ENCODE measurements at regions not wholly inside any gene's neighbourhood (a gene's known extent, or its start where the extent isn't known, plus 50 kb on each side); places are given as distances from the start of the nearest gene placed in this dataset.

- intact Hi-C loops (cut with DNase I): no loop called here
- ATAC-seq (ENCODE audit: poor library complexity): no peak
- no peak for DNase-seq
Observed at GRCh38 chr22:47249370-47249928, 487.0 kb downstream of the TBC1D22A start.

DNA sequence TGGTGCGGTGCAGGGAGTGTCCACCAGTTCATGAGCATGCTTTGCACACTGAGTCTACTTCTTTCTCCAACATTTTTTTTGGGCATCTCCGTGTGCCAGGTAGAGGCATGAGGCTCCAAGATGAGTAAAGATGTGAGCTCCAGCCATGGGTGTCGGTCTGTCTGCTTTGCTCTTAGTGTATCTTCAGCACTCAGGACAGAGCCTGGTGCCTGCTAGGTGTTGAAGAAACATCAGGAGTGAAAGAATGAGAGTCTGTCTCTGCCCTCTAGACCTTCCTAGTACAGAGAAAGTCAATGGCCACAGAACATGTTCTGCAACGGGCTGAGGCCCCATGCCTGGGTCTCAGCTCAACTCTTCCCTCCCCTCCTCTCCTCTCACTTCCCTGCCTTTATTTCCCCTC is 486.5 kb downstream of the TBC1D22A start:
- DNase-seq: no peak
- ATAC-seq (ENCODE audit: poor library complexity): no peak
- intact Hi-C loops (cut with DNase I): no loop called here

DNA sequence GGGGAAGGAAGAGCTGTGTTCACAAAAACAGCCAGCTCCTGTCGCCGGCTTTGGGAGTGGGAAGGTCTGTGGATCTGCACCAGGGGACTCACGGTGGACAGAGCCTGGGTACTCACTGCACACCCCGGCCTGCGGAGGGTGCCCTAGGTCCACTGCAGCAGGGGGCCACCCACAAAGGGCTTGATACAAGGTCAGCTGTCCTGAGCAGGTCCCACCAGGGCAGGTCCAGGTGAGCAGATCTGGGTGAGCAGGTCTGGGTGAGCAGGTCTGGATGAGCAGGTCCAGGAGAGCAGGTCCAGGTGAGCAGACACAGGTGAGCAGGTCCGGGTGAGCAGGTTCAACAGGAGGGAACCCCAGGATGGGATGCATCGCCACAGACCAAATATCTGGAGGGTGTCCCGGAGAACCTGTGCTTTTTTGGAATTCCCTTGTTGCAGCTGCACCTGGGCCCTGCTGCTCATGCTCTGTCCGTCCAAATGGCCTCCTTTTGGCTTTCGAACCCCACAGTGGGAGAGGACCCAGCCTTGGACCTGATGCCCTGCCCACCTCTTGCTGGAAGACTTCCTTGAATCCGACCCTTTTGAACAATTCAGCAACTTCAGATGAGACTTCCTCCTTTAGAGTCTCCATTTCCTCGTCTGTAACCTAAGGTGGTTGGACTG is 485.3 kb downstream of the TBC1D22A start:
- DNase-seq: no peak
- no peak for ATAC-seq (ENCODE audit: poor library complexity)
- intact Hi-C loops (cut with DNase I): no loop called here

DNA sequence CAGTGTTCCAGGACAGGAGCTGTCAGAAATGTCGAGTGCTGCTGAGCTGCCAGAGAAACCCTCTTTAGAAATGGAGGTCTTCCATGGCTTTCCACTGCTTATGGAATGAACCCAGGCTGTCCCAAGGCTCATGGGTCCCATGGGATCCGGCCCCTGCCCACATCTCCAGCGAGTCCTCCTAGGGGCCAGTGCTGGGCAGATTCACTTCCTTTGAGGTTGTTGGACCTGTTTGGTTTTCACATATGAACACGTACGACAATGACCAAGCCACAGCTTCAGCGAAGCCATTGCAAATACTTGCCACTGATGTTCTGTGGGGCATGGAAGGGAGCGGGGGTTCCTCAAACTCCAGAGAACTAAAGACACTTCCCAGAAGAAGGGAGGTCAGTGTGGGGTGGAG is 483.3 kb downstream of the TBC1D22A start:
- ATAC-seq (ENCODE audit: poor library complexity) (no peak), DNase-seq (no peak)
- intact Hi-C loops (cut with DNase I): no loop called here

GRCh38 chr22:47245286-47245685 is 482.8 kb downstream of the TBC1D22A start:
- no peak for DNase-seq
- intact Hi-C loops (cut with DNase I): no loop called here
- ATAC-seq (ENCODE audit: poor library complexity): no peak

DNA sequence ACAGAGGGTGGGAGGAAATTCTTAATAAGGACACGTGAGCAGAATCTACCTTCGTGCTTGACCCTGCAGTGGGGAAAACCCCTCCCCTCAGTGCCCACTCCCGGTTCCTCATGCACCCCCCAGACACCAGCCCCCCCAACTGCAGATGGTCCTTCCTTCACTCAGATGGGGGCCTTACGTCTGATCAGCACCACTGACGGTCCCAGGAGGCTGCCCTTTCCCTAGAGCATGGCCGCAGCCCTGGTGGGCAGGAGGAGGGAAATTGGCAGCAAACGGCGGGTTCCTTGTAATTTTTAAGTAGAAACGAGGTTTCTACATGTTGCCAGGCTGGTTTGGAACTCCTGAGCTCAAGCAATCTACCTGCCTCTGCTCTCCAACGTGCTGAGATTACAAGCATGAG is 477.7 kb downstream of the TBC1D22A start:
- no peak for ATAC-seq (ENCODE audit: poor library complexity)
- no peak for DNase-seq
- intact Hi-C loops (cut with DNase I): no loop called here

DNA sequence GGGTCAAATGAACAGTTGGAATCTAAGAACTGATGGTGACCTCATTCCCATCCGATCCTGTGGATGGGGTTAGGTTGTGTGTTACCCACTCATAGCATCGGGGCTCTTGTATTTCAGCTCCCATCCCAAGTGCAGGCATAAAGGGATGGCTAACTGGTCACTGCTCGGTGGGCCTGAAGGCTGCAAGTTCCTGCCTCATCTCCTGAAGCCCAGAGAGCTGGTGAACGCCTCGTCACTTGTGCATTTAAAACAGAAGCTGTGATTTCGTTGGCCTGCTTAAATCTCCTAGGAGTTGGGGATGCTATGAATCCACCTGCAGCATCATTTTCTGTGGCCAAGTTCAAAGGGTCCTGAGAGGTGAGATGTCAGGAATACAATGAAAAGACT is 477.0 kb downstream of the TBC1D22A start:
- intact Hi-C loops (cut with DNase I): no loop called here
- DNase-seq (no peak), ATAC-seq (ENCODE audit: poor library complexity) (no peak)

GRCh38 chr22:47238690-47239473 is 476.4 kb downstream of the TBC1D22A start:
- intact Hi-C loops (cut with DNase I): no loop called here
- no peak for ATAC-seq (ENCODE audit: poor library complexity)

GRCh38 chr22:47237890-47238480 is 475.5 kb downstream of the TBC1D22A start:
- DNase-seq (no peak), ATAC-seq (ENCODE audit: poor library complexity) (no peak)
- intact Hi-C loops (cut with DNase I): no loop called here

More at GRCh38 chr22:47238690-47239473, 476.4 kb downstream of the TBC1D22A start:
- DNase-seq: no peak

GRCh38 chr22:47236718-47237117 is 474.3 kb downstream of the TBC1D22A start:
- no peak for DNase-seq
- ATAC-seq (ENCODE audit: poor library complexity): no peak
- intact Hi-C loops (cut with DNase I): no loop called here

GRCh38 chr22:47236161-47236560 is 473.7 kb downstream of the TBC1D22A start:
- ATAC-seq (ENCODE audit: poor library complexity) (no peak), DNase-seq (no peak)
- intact Hi-C loops (cut with DNase I): no loop called here

DNA sequence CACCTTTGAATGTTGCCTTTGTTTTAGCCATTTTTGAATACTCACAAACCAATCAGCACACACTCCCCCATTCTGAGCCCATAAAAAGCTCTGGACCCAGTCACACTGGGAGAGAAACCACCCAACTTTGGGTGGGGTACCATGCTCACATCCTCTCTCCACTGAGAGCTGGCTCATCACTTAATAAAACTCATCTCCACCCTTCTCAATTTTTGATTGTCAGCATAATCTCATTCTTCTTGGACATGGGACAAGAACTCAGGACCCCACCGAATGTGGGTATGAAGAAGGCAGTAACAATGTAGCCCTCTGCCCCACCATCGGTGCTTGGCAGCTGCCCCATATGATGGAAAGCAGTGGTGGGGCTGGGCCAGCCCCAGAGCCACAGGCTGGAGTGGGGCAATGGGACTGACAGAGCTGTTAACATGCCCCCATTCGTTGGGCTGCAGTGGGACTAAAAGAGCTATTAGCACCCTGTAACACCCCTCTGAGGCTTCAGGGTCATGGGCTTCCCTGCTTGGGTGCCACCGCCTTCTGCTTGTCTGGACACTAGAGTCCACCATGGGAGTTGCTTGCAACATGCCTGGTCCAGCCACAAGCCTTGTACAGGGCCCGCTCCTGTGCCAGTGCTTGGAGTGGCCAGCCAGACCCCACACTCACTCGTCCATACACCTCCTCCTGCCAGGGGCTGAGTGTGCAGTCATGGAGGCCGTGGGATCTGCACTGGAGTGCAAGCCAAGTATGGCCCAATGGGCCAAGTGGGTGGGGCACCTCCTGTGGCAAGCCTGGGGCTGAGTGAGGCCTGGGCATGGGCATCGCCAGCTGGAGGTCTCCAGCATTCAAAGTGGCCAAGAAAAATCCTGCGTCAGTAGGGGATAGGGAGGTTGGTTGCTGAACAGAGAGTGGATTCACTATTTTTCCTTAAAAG is 471.1 kb downstream of the TBC1D22A start:
- DNase-seq (no peak), ATAC-seq (ENCODE audit: poor library complexity) (no peak)
- intact Hi-C loops (cut with DNase I): no loop called here

GRCh38 chr22:47232753-47233152 is 470.3 kb downstream of the TBC1D22A start:
- DNase-seq (no peak), ATAC-seq (ENCODE audit: poor library complexity) (no peak)
- intact Hi-C loops (cut with DNase I): no loop called here

DNA sequence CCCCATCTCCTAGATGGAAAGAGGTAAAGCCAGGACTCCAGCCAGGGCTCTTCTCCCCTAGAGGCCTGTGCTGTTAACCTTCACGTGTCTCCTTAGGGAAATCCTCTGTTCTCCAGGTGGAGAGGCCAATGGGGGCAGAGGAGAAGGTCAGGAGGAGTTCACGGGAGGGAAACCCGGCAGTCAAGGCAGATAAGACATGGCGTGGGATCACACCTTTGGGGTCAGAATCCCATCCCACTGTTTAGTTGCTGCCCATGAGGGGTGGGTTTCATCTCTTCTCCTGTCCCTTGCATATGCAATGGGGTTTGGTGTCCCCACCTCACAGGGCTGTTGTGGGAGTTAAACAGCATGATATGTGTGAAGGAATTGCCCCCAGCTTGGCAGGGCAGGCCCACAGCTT is 469.7 kb downstream of the TBC1D22A start:
- ATAC-seq (ENCODE audit: poor library complexity): no peak
- intact Hi-C loops (cut with DNase I): no loop called here
- no peak for DNase-seq

DNA sequence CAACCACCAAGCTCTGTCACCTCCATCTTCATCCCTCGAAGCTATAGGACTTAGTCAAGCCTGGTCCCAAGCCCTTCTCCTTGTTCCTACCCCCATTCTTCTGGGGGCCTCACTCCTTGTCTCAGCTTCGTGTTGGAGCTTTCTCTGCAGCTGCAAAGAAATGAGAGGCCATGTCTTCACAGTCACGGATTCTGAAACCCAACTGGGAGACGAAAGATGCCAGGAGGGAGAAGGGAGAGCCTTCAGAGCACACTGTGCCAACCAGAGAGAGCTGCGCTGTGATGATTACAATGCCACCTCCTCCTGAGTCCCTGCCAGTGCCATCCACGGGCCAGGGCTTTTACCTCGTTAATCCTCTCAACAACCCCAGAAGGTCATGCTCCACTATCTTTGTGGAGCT is 469.3 kb downstream of the TBC1D22A start:
- ATAC-seq (ENCODE audit: poor library complexity) (no peak), DNase-seq (no peak)
- intact Hi-C loops (cut with DNase I): no loop called here

DNA sequence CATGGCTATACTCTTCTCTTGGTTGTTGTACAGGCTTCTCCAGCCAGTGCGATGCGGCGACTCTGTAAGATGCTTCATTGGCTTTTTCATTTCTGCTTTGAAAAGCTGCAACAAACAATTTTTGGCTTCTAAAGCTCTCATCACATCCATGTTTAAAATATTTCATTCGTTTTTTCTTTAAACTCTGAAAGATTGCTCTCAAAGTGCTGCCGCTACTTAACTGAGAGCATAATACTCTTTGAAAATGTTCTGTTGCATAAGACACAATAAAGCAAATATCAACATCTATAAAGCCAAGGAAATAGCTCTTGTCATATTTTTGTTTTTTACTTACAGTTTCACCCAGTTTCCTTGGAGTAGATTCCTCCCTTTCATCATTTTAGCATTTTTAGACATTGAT is 468.3 kb downstream of the TBC1D22A start:
- DNase-seq: no peak
- intact Hi-C loops (cut with DNase I): no loop called here

GRCh38 chr22:47230251-47230650 is 467.8 kb downstream of the TBC1D22A start:
- intact Hi-C loops (cut with DNase I): no loop called here
- ATAC-seq (ENCODE audit: poor library complexity) (no peak), DNase-seq (no peak)

More for the DNA sequence above, 468.3 kb downstream of the TBC1D22A start:
- no peak for ATAC-seq (ENCODE audit: poor library complexity)

DNA sequence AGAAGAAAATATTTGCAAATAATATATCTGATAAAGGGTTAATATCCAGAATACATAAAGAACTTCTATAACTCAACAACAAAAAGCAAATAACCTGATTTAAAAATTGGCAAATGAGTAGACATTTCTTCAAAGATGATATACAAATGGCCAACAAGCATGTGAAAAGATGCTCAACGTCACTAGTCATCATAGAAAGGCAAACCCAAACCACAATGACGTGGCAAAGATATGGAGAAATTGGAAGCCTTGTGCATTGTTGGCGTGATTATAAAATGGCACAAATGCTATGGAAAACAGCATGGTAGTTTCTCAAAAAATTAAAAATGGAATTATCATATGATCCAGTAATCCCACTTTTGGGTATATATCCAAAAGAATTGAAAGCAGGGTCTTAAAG is 466.3 kb downstream of the TBC1D22A start:
- intact Hi-C loops (cut with DNase I): no loop called here
- no peak for ATAC-seq (ENCODE audit: poor library complexity)
- no peak for DNase-seq
